HG03097 (cell line): ENCODE measurements at regions not wholly inside any gene's neighbourhood (a gene's known extent, or its start where the extent isn't known, plus 50 kb on each side); places are given as distances from the start of the nearest gene placed in this dataset.

Experiments
- ATAC-seq: cut with Tn5 transposase; IDR thresholded peaks from one replicate; pipeline ENCODE4 v1.9.1; 2021; ENCODE audit not compliant: unreplicated experiment, low FRiP score

GRCh38 chr2:41933046-41933420 lies 114.8 kb upstream of the PKDCC start:
- ATAC-seq = no peak

- ATAC-seq = no peak
Observed at GRCh38 chr2:41933585-41934320, 114.1 kb upstream of the PKDCC start.

DNA sequence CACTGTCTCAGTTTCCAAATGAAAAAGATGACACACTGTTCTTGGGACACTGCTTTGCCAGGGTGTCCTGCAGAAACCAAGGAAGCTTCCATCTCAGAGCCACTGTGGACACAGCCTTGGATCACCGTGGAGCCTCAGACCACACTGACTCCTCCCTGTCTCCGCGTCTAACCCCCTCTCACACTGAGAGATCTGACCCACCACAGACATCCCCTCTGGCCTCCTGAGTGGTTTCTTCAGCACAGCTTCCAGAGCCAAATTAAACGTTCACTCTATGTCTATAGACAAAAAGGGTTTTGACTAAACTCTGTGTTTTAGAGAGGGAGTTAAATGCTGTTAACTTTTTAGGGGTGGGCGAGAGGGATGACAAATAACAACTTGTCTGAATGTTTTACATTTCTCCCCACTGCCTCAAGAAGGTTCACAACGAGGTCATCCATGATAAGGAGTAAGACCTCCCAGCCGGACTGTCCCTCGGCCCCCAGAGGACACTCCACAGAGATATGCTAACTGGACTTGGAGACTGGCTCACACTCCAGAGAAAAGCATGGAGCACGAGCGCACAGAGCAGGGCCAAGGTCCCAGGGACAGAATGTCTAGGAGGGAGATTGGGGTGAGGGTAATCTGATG lies 113.4 kb upstream of the PKDCC start:
- ATAC-seq = no peak

DNA sequence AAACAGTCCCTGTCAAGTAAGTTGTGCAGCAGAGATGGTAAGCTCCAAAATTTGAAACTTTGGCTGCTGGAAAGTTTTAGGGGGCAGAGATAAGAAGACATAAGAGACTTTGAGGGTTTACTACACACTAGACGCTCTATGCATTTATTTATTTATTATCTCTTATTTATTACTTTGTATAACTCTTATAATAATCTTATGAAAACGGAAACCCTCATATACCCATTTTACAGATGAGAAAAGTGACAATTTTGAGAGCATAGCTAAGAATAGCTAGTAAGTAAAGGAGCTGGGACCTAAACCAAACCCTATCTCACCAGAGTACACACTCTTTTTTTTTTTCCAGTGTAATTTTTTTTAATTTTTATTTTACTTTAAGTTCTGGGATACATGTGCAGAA lies 112.8 kb upstream of the PKDCC start:
- ATAC-seq = no peak

DNA sequence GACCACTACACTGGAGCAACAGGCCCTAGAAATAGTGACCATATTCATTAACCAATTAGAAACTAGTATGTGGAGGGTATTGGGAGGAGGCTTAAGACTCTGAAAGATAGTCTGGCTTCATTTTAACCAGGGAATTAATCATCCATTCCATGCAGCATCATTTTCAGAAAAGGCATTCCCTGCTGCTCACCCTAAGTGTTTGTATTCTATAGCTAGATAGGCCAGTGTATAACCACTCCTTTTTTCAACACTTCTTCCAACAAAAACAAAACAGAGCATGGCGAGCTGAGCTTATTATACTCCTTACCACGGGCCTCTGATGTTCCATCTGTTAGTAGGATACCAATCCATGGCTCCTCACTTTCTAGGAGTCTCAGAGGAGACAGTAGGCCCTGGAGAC lies 112.0 kb upstream of the PKDCC start:
- no peak for ATAC-seq

- ATAC-seq = no peak
Observed at GRCh38 chr2:41936771-41937463, 110.9 kb upstream of the PKDCC start.

DNA sequence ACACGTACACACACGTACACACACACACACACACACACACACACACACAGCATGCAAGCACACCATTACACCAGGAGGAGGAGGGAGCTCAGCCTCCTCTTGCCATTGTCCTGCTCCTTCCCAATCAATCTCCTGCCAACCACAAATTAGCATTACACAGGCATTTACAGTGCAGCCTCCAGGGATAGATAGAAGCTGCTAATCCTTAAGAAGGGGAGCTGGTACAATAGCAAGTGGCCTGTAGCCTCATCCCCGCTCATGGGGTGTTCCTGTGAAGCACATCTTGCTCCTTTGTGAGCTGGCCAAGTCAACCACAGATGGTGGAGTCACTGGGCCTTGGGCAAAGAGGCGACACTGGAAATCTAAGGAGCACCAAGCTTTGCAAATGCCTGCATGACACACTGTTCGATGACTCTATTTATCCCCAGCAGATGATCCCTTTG lies 110.3 kb upstream of the PKDCC start:
- no peak for ATAC-seq

DNA sequence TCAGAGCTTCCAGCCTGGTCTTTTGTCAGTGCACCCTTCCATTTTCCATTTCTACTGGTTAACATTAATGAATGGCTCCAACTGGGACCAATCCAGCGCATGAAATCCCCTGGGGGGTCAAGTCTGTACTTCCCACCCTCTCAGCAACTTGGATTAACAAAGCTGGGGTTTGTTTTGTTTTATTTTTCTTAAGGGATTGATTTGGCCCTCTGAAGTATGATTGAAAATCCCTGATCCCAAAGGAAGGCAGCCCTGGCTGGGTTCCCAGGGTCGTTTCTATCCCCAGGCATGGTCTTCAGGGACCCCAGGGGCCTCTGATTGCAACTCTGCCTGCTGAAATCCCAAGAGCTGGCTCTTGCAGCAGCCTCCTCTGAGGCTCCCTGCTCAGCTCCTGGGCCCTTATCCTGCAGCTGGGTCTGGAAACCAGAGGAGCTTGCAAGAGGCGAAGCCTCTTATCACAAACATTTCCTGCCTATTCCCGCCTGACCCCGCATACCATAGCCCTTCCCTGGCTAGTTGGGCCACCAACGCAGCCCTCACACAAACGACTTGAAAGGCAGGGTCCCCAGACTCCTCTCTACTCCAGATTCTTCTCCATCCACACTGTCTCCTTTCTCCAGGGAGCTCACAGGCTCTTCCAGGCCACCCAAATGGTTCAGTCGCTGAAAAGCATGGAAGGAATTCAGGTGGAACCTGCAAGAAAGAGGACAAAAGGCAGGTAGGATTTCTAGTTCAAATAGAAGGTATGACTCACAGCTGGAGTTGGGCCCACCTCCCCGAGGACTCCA lies 109.7 kb upstream of the PKDCC start:
- no peak for ATAC-seq

DNA sequence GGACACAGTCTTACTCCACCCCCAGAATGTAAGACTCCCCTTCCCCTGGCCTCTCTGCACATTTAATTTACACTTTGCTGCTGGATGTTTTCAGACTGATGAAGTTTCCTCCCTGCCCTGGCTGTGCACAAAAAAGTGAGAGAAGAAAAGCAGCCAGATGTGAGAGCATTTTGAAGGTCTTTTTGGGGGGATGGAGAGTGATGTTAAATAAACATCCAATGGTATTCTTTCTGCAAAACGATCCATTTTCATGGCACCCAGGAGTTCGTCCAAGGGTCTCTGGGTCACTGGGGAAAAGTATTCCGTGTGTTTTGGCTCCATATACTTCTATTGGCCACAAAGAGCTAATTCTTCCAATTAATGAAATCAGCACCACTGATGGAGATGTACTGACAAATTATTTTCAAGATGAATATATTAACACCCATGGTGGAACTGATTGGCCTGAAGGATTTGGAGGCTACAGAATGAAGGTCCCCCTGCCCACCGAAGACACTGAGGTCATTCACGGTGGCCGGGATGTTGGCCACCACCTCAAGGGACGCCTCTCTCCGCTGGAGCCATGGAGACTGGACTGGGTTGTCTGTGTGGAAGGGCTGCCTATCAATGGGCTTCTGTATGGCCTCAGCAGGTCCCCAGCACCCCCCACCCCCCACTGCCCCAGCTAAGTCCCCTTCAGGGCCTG lies 107.6 kb upstream of the PKDCC start:
- no peak for ATAC-seq

DNA sequence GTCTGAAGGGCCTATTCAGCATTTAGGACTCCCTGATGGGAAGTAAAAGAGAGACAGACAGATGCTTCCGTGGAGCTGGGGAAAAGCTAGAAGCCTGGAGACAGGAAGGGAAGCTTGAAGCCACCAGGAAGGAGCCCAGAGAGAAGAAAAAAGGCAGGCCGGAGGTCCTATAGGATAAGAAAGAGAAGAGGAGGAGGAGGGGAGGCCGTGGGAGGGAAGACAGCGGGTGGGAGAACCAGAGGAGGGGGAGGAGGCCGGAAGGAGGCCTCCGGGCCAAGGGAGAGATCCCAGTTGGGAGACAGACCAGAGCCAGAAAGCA lies 107.1 kb upstream of the PKDCC start:
- ATAC-seq = no peak

DNA sequence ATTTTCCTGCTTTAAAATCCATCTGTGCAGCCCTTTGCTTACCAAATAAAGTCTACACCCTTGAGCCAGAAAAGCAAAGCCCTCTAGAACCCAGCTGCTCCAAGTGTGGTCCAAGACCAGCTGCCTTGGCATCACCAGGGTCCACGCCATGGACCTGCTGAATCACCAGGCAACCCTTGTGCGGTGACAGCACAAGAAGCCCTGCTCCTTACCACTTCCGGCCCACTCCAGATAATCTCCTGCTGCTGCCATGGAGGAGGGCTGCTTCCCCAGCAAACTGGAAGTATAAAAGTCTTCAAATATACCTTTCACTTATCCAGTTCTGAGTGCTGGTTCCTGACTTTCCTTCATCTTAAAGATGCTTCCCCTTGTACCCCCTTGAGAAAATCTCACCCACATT lies 106.0 kb upstream of the PKDCC start:
- no peak for ATAC-seq

- no peak for ATAC-seq
Observed at GRCh38 chr2:41942278-41942677, 105.5 kb upstream of the PKDCC start.

GRCh38 chr2:41943159-41943558 lies 104.7 kb upstream of the PKDCC start:
- ATAC-seq = no peak

DNA sequence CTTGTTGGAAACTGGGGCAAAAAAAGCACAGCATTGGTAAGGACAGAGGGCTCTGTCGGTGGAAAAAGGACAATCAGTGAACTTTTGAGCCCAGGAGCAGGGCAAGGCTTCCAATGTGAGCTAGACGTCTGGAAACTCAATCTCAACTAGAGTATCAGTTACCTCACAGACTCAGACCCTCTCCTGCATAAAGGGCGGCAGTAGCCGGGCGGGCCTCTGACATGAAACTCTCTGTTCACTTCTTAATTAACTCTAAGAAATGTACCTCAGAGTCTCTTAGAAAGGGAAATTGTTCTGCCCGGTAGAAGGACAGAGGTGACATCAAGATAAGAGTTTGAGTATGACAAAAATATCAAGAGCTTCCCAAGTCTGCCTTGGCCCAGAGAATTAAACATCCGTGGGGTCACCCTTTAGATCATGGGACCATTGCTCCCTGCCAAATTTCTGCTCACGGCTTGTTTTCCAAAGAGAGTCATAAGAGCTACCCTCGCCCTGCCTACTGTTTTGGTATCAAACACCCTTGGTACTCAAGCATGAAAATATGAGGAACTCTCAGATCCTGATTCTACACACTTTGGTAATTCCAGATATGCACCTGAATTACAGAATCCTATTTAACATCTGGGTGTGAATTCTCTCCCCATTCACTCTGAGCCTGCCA lies 103.5 kb upstream of the PKDCC start:
- no peak for ATAC-seq

DNA sequence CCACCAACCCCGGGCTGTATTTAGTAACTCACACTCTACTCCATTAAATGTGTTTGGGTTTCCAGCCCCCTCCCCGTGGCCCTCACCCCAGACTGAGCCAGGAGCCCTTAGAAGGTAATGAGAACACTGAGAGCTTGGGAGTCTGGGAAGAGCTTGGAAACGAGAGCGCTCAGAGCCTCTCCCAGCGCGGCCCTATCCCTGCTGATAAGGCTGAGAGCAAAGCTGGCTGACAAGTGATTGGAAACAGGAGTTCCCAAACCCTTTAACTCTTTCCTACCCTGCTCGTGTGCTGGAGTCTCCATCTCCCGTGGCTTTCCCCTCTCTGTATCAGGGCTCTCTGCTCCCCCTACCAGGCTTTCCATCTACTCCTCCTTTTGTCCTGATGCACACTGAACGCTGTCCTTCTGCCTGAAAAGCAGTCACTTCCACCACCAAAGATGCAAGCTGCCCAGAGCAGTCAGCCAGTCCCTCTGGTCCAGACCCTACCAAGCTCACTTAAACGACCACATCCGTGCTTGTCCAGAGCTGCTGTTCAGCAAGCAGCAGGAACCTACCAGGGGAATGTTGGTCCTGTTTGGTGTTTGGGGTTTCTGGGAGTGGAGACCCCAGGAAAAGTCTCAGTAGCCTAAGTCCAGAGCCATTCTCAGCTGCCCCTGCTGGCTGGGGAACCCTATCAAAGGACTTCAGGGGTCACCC lies 100.0 kb upstream of the PKDCC start:
- no peak for ATAC-seq

- no peak for ATAC-seq
Observed at GRCh38 chr2:41948397-41948763, 99.4 kb upstream of the PKDCC start.

- ATAC-seq = no peak
Observed at GRCh38 chr2:41949091-41949882, 98.5 kb upstream of the PKDCC start.

- no peak for ATAC-seq
Observed at GRCh38 chr2:41949883-41950665, 97.7 kb upstream of the PKDCC start.
